B cell (primary cell): ENCODE measurements at regions not wholly inside any gene's neighbourhood (a gene's known extent, or its start where the extent isn't known, plus 50 kb on each side); places are given as distances from the start of the nearest gene placed in this dataset.
"Not testable (repeated sequence)": the region's sequence is repeated elsewhere in the genome, so short reads cannot be mapped to it uniquely, and the experiment has no call there.

ENCODE experiments used
- ATAC-seq: fragments of 200-7000 bp; cut with Tn5 transposase; one replicate; pipeline ENCODE4 v1.10.0; 2021; ENCODE audit warnings: low read depth, mild to moderate bottlenecking, moderate number of reproducible peaks, moderate library complexity
- CTCF ChIA-PET: fragments of 350-600 bp; sonication (Branson Sonifier 250); formaldehyde crosslinking; loops from one replicate; lab custom pipeline; 2021; ENCODE audit warnings: antibody characterized with exemption, inconsistent platforms; lab: Charles Lee
- POLR2A ChIA-PET: fragments of 350-600 bp; sonication (Branson Sonifier 250); formaldehyde crosslinking; loops from one replicate; lab custom pipeline; 2021; ENCODE audit warnings: antibody characterized with exemption; lab: Charles Lee
- DNase-seq: peaks from one replicate; pipeline ENCODE4 v3.0.0; 2013
- H2AFZ ChIP-seq: 2 replicates; pipeline ENCODE4 v1.6.1; 2012; ENCODE audit warnings: mild to moderate bottlenecking, low read depth, low read length; ENCODE audit not compliant: insufficient read depth, poor library complexity, severe bottlenecking
- H3K27ac ChIP-seq, 2 donors: 1 replicate in 1 of 2; 2 replicates in 1 of 2; pipeline ENCODE4 v1.5.1; 2012 to 2013; ENCODE audit warnings: low read length in 2 of 2, mild to moderate bottlenecking in 2 of 2, moderate library complexity in 1 of 2
- H3K27me3 ChIP-seq, 4 experiments: fragments of 200-600 bp in 1 of 4; sonication (generic) in 1 of 4; replicated peaks in 1 of 4; 1 replicate in 2 of 4; 2 replicates in 2 of 4; pipeline versions ENCODE4 v1.6.1 to v1.7.0; 2013 to 2016; ENCODE audit warnings: low read length in 3 of 4, mild to moderate bottlenecking in 2 of 4, mixed read lengths in 1 of 4, moderate library complexity in 1 of 4; ENCODE audit not compliant: insufficient read depth in 4 of 4, control insufficient read depth in 3 of 4; ENCODE audit errors: control extremely low read depth in 1 of 4
- H3K36me3 ChIP-seq, 2 experiments: replicated peaks in 1 of 2; 1 replicate in 1 of 2; 2 replicates in 1 of 2; pipeline versions ENCODE4 v1.6.1 to v1.7.1; 2013; ENCODE audit warnings: low read length in 1 of 2; ENCODE audit not compliant: insufficient read depth in 2 of 2, control insufficient read depth in 1 of 2; ENCODE audit errors: control extremely low read depth in 1 of 2, extremely low read depth in 1 of 2
- H3K4me1 ChIP-seq, 2 donors: fragments of 200-600 bp in 1 of 2; sonication (generic) in 1 of 2; 1 replicate in 1 of 2; 2 replicates in 1 of 2; pipeline versions ENCODE4 v1.5.1 to v1.6.1; 2013 to 2017; ENCODE audit warnings: low read length in 2 of 2; ENCODE audit not compliant: control insufficient read depth in 2 of 2, insufficient read depth in 2 of 2
- H3K4me2 ChIP-seq: replicated peaks from 2 replicates; pipeline ENCODE3; 2012; ENCODE audit warnings: mild to moderate bottlenecking, low read depth, low read length; ENCODE audit not compliant: poor library complexity, severe bottlenecking
- H3K4me3 ChIP-seq, 5 experiments: fragments of 200-600 bp in 1 of 5; sonication (generic) in 1 of 5; 1 replicate in 3 of 5; 2 replicates in 2 of 5; pipeline versions ENCODE4 v1.5.1 to v1.7.0; 2011 to 2016; ENCODE audit warnings: low read length in 4 of 5, mild to moderate bottlenecking in 4 of 5, low read depth in 2 of 5, control low read depth in 1 of 5, moderate library complexity in 1 of 5; ENCODE audit not compliant: insufficient read depth in 1 of 5; ENCODE audit errors: control extremely low read depth in 1 of 5, extremely low read depth in 1 of 5
- H3K79me2 ChIP-seq: fragments of 200-600 bp; sonication (generic); one replicate; pipeline ENCODE4 v1.6.0; 2016; ENCODE audit warnings: low read length; ENCODE audit not compliant: control insufficient read depth, insufficient read depth
- H3K9ac ChIP-seq: fragments of 200-600 bp; sonication (generic); 2 replicates; pipeline ENCODE4 v1.6.1; 2017; ENCODE audit warnings: mild to moderate bottlenecking, low read length, moderate library complexity
- H3K9me3 ChIP-seq, 3 donors: one replicate each; pipeline versions ENCODE4 v1.6.1 to v1.7.1; 2013; ENCODE audit warnings: low read length in 2 of 3; ENCODE audit not compliant: control insufficient read depth in 2 of 3, insufficient read depth in 1 of 3; ENCODE audit errors: control extremely low read depth in 1 of 3
- H4K20me1 ChIP-seq: 2 replicates; pipeline ENCODE4 v1.6.0; 2012; ENCODE audit warnings: mild to moderate bottlenecking, low read length; ENCODE audit not compliant: insufficient read depth, control insufficient read depth, poor library complexity, severe bottlenecking
- H3K27ac Mint-ChIP-seq: one replicate; pipeline ENCODE4 v1.8.0; 2021; ENCODE audit warnings: mixed read lengths
- H3K27me3 Mint-ChIP-seq: one replicate; pipeline ENCODE4 v1.8.0; 2021; ENCODE audit warnings: mixed read lengths
- H3K4me1 Mint-ChIP-seq: one replicate; pipeline ENCODE4 v1.8.0; 2021; ENCODE audit warnings: mixed read lengths
- H3K4me3 Mint-ChIP-seq: one replicate; pipeline ENCODE4 v1.8.0; 2021; ENCODE audit warnings: mixed read lengths
- H3K9me3 Mint-ChIP-seq: one replicate; pipeline ENCODE4 v1.8.0; 2022; ENCODE audit warnings: mixed read lengths; ENCODE audit not compliant: insufficient read depth
- EZH2 ChIP-seq: IDR thresholded peaks from 2 replicates; pipeline ENCODE4 v1.6.1; 2012; ENCODE audit warnings: borderline replicate concordance, low read depth, mild to moderate bottlenecking, moderate library complexity, low read length; ENCODE audit not compliant: insufficient read depth, poor library complexity, severe bottlenecking
- WGBS: methylation state at CpG from one replicate; pipeline ENCODE4 v1.1.5; 2013; ENCODE audit warnings: missing lambda C conversion rate; ENCODE audit not compliant: insufficient coverage; 5-methylcytosine and 5-hydroxymethylcytosine counted together
- intact Hi-C: fragments of 100-400 bp; cut with micrococcal nuclease; formaldehyde crosslinking; loops from one replicate; pipeline ENCODE4 v1.10.0; 2022
- TF ChIP-seq, protein P1 (sequence below): fragments of 200-600 bp; IDR thresholded peaks from one replicate; pipeline ENCODE4 v1.8.0; 2022; ENCODE audit warnings: antibody characterized with exemption, mild to moderate bottlenecking

GRCh38 chr10:20573924-20574323, 323.2 kb downstream of the NEBL start:
- Histone ChIP-seq H3K27ac (no peak overlapping the region), H3K4me3 (no peak overlapping the region), H4K20me1 (no peaks in the 10 kb centered on the region), H2AFZ (no peak overlapping the region), H3K36me3 (no peaks in the 10 kb centered on the region), H3K4me2 (no peak overlapping the region), H3K27me3 (no peaks in the 10 kb centered on the region), H3K4me1 (no peaks in the 10 kb centered on the region), H3K9me3 (peaks cover 0 to 3% (median 0%) of the 10 kb centered on the region in 3 donors), H3K79me2 (no peaks in the 10 kb centered on the region), H3K9ac (no peak overlapping the region)
- H3K27ac Mint-ChIP-seq: no peak overlapping the region
- no CpG with 5 or more reads among the region's 2 CpGs for WGBS
- no peak for DNase-seq
- no peaks in the 10 kb centered on the region for H3K27me3 Mint-ChIP-seq
- no peak for ATAC-seq
- intact Hi-C loops: no loop called here
- H3K9me3 Mint-ChIP-seq: no peaks in the 10 kb centered on the region
- no peaks in the 10 kb centered on the region for H3K4me1 Mint-ChIP-seq
- CTCF ChIA-PET: no interaction called here
- POLR2A ChIA-PET: no interaction called here
- no peak overlapping the region for H3K4me3 Mint-ChIP-seq
- TF ChIP-seq, protein P1, sequence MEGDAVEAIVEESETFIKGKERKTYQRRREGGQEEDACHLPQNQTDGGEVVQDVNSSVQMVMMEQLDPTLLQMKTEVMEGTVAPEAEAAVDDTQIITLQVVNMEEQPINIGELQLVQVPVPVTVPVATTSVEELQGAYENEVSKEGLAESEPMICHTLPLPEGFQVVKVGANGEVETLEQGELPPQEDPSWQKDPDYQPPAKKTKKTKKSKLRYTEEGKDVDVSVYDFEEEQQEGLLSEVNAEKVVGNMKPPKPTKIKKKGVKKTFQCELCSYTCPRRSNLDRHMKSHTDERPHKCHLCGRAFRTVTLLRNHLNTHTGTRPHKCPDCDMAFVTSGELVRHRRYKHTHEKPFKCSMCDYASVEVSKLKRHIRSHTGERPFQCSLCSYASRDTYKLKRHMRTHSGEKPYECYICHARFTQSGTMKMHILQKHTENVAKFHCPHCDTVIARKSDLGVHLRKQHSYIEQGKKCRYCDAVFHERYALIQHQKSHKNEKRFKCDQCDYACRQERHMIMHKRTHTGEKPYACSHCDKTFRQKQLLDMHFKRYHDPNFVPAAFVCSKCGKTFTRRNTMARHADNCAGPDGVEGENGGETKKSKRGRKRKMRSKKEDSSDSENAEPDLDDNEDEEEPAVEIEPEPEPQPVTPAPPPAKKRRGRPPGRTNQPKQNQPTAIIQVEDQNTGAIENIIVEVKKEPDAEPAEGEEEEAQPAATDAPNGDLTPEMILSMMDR: no peak
- no peak for TF ChIP-seq EZH2

GRCh38 chr10:20555990-20556389, 341.1 kb downstream of the NEBL start:
- H3K27me3 Mint-ChIP-seq, H3K4me1 Mint-ChIP-seq, H2AFZ ChIP-seq, H3K27ac Mint-ChIP-seq, POLR2A ChIA-PET, H3K27me3 ChIP-seq, H3K9ac ChIP-seq, H3K9me3 Mint-ChIP-seq, H3K27ac ChIP-seq, H3K4me2 ChIP-seq, H3K9me3 ChIP-seq, H3K4me3 Mint-ChIP-seq, ATAC-seq, H3K4me1 ChIP-seq, CTCF ChIA-PET, H3K4me3 ChIP-seq, DNase-seq, H3K36me3 ChIP-seq, H4K20me1 ChIP-seq, intact Hi-C loops, H3K79me2 ChIP-seq: not testable (repeated sequence)
- 84% methylated on average over 7 of the region's 7 CpGs for WGBS
